Spinal cord (tissue), 9 donors: ENCODE measurements at regions not wholly inside any gene's neighbourhood (a gene's known extent, or its start where the extent isn't known, plus 50 kb on each side); places are given as distances from the start of the nearest gene placed in this dataset.
"Not testable (repeated sequence)": the region's sequence is repeated elsewhere in the genome, so short reads cannot be mapped to it uniquely, and the experiment has no call there.

Experiments used
- DNase-seq, 6 donors: peaks; one replicate each; pipeline versions ENCODE4 v3.0.0 to v3.0.0-alpha.2; 2013 to 2015; ENCODE audit warnings: low spot score in 6 of 6, low read depth in 4 of 6
- H3K27ac ChIP-seq: one replicate; pipeline ENCODE4 v1.5.1; 2013; ENCODE audit warnings: low read depth, low read length, control low read depth
- H3K27me3 ChIP-seq: one replicate; pipeline ENCODE4 v1.6.1; 2013; ENCODE audit warnings: low read length; ENCODE audit not compliant: control insufficient read depth, insufficient read depth
- H3K36me3 ChIP-seq: one replicate; pipeline ENCODE4 v1.6.1; 2013; ENCODE audit warnings: low read length; ENCODE audit not compliant: control insufficient read depth, insufficient read depth
- H3K4me1 ChIP-seq: one replicate; pipeline ENCODE4 v1.6.1; 2013; ENCODE audit warnings: low read length; ENCODE audit not compliant: control insufficient read depth, insufficient read depth
- H3K4me3 ChIP-seq: one replicate; pipeline ENCODE4 v1.5.1; 2013; ENCODE audit warnings: low read depth, low read length, control low read depth
- H3K9me3 ChIP-seq: one replicate; pipeline ENCODE4 v1.6.1; 2013; ENCODE audit warnings: low read length; ENCODE audit not compliant: control insufficient read depth, insufficient read depth
- WGBS: methylation state at CpG from one replicate; pipeline ENCODE4 v1.1.5; 2013; ENCODE audit warnings: missing lambda C conversion rate; ENCODE audit not compliant: insufficient coverage; 5-methylcytosine and 5-hydroxymethylcytosine counted together
- donor health status: healthy.

DNA sequence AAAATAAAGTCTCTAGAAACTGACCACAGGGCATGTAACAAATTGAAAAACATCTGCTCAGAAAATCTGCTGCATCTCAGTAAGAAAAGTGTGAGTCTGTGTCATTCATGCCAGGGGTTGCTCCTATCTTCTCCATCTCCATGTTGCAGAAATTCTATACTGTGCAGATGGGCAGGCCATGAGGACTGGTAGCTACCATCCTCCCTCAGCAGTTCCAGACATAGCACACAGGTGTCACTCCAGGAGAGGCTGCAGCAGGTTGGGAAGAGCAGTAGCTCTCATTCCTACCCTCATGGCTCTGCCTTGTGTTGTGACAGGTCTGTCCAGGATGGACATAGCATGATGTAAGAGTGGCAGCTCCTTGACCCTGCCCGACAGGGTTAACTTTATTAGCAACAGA, 173.4 kb downstream of the NDUFS4 start:
- H3K27me3 ChIP-seq: no peaks in the 10 kb centered on the region
- no peak overlapping the region for H3K4me3 ChIP-seq
- H3K36me3 ChIP-seq: no peaks in the 10 kb centered on the region
- H3K4me1 ChIP-seq: no peaks in the 10 kb centered on the region
- no peaks in the 10 kb centered on the region for H3K9me3 ChIP-seq
- WGBS: no CpG with 5 or more reads among the region's 1 CpG
- no peak for DNase-seq
- H3K27ac ChIP-seq: no peak overlapping the region

- Histone ChIP-seq H3K27me3 (no peaks in the 10 kb centered on the region), H3K4me3 (no peak overlapping the region), H3K9me3 (no peaks in the 10 kb centered on the region), H3K27ac (no peak overlapping the region), H3K4me1 (no peaks in the 10 kb centered on the region), H3K36me3 (no peaks in the 10 kb centered on the region)
- DNase-seq: no peak
- no CpG with 5 or more reads among the region's 3 CpGs for WGBS
These were observed 177.7 kb downstream of the NDUFS4 start for GRCh38 chr5:53738105-53738504.

DNA sequence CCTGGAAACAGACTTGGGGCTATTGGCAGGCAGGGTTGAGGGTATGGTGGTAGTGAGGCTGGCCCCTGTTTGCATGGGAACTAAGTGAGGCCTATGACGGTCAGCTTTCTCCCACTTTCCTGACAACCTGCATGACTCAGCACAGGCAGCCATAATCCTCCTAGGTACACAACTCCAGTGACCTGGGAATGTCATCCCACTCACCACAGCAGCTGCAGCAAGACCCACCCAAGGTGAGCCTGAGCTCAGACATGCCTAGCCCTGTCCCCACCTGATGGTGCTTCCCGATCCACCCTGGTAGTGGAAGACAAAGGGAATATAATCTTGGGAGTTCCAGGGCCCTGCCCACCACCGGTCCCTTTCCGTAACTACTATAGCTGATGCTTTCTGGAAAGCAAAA, 178.7 kb downstream of the NDUFS4 start:
- WGBS: 91% methylated on average over 4 of the region's 4 CpGs
- no peaks in the 10 kb centered on the region for H3K4me1 ChIP-seq
- H3K4me3 ChIP-seq: no peak overlapping the region
- H3K27me3 ChIP-seq: no peaks in the 10 kb centered on the region
- no peaks in the 10 kb centered on the region for H3K36me3 ChIP-seq
- no peak overlapping the region for H3K27ac ChIP-seq
- DNase-seq: no peak
- H3K9me3 ChIP-seq: no peaks in the 10 kb centered on the region

GRCh38 chr5:53749621-53750020, 189.2 kb downstream of the NDUFS4 start:
- DNase-seq: no peak
- no peaks in the 10 kb centered on the region for H3K36me3 ChIP-seq
- peaks cover 2% of the 10 kb centered on the region for H3K9me3 ChIP-seq
- no CpG with 5 or more reads among the region's 1 CpG for WGBS
- no peaks in the 10 kb centered on the region for H3K27me3 ChIP-seq
- no peak overlapping the region for H3K4me3 ChIP-seq
- no peaks in the 10 kb centered on the region for H3K4me1 ChIP-seq
- no peak overlapping the region for H3K27ac ChIP-seq

DNA sequence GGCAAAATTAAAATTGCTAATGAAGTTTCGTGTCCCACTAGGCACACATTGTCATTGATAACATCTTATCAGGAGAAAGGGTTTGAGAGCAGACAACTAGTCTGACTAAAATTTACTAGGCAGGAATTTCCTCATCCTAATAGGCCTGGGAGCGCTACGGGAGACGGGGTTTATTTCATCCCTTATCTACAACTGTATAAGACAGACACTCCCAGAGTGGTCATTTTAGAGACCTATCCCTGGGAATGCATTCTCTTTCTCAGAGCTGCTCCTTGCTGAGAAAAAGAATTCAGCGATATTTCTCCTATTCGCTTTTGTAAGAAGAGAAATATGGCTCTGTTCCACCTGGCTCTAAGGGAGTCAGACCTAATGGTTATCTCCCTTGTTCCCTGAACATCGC, 191.8 kb downstream of the NDUFS4 start:
- not testable (repeated sequence) for DNase-seq

GRCh38 chr5:53766673-53767072, 206.2 kb downstream of the NDUFS4 start:
- Histone ChIP-seq H3K27ac (no peak overlapping the region), H3K4me3 (no peak overlapping the region), H3K36me3 (no peaks in the 10 kb centered on the region), H3K4me1 (no peaks in the 10 kb centered on the region), H3K27me3 (no peaks in the 10 kb centered on the region), H3K9me3 (no peaks in the 10 kb centered on the region)
- DNase-seq: no peak
- WGBS: 68% methylated on average over 2 of the region's 2 CpGs

More for the DNA sequence above, 191.8 kb downstream of the NDUFS4 start:
- not testable (repeated sequence) for H3K4me1 ChIP-seq, H3K27me3 ChIP-seq, H3K27ac ChIP-seq, H3K36me3 ChIP-seq, H3K9me3 ChIP-seq, H3K4me3 ChIP-seq
- WGBS: 96% methylated on average over 5 of the region's 7 CpGs

GRCh38 chr5:53777864-53778618, 217.6 kb downstream of the NDUFS4 start:
- DNase-seq: no peak
- no peaks in the 10 kb centered on the region for H3K4me1 ChIP-seq
- H3K27me3 ChIP-seq: no peaks in the 10 kb centered on the region
- 88% methylated on average over 5 of the region's 5 CpGs for WGBS
- no peaks in the 10 kb centered on the region for H3K36me3 ChIP-seq
- no peak overlapping the region for H3K27ac ChIP-seq
- no peak overlapping the region for H3K4me3 ChIP-seq
- H3K9me3 ChIP-seq: no peaks in the 10 kb centered on the region

DNA sequence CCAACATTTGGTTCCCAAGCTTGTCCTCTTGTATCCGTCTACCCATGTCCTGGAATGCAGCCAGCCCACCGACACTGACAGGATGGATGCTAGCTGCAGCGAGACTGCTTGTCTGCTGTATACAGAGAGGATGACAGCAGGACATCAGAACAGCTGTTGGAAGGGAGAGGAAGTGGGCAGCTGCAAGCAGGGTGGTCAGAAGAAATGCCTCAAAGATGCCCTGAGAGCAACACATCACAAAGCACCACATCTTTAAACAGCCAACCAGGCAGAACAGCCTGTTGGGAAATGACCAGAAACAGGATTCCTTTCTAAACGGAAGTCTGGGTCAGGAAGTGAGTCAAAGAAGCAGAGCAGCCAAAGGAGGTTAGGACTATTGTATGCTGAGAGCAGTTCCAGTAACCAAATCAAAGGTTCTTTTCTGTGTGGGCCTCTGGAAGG, 219.1 kb downstream of the NDUFS4 start:
- H3K4me1 ChIP-seq: no peaks in the 10 kb centered on the region
- no peaks in the 10 kb centered on the region for H3K9me3 ChIP-seq
- WGBS: 43% methylated on average over 3 of the region's 4 CpGs
- DNase-seq: peak in 3 of 6 donors; percentile 5 to 67 (median 52)
- no peaks in the 10 kb centered on the region for H3K36me3 ChIP-seq
- H3K27me3 ChIP-seq: no peaks in the 10 kb centered on the region
- no peak overlapping the region for H3K4me3 ChIP-seq
- no peak overlapping the region for H3K27ac ChIP-seq

- H3K4me1 ChIP-seq: no peaks in the 10 kb centered on the region
- H3K27ac ChIP-seq: no peak overlapping the region
- H3K4me3 ChIP-seq: no peak overlapping the region
- no peaks in the 10 kb centered on the region for H3K27me3 ChIP-seq
- no peak for DNase-seq
- no peaks in the 10 kb centered on the region for H3K36me3 ChIP-seq
- H3K9me3 ChIP-seq: no peaks in the 10 kb centered on the region
- WGBS: no CpG with 5 or more reads among the region's 4 CpGs
These were observed 222.2 kb downstream of the NDUFS4 start for GRCh38 chr5:53782620-53783019.

DNA sequence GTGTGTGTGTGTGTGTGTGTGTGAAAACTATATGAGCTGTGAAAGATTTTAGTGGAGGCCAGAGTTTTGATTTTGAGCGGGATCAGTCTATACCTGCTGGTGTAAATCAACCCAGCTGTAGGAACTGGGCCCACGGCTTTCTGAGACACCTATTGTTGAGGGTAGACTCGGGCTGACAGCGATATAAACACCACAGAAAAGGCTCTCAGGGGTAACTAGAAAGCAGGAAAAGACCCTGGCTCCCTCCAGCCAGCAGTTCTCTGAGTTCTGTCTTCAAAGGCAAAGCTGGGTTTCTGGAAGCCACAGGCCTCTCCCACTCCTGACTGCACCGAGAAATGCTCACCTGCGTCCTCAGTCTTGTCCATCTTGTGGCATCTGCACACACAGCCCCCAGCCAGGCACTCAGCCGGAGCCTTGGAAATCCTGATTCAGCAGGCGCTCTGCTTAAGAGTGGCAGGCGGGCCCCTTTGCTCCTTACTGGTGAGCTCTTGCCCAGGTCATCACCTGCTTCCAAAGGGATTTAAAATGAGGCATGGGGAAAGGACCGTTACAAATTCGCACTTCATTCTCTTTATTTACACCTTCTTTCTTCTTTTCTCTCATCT, 223.3 kb downstream of the NDUFS4 start:
- no peak overlapping the region for H3K4me3 ChIP-seq
- H3K27ac ChIP-seq: no peak overlapping the region
- WGBS: 63% methylated on average over 10 of the region's 11 CpGs
- no peaks in the 10 kb centered on the region for H3K36me3 ChIP-seq
- no peaks in the 10 kb centered on the region for H3K9me3 ChIP-seq
- DNase-seq: no peak
- no peaks in the 10 kb centered on the region for H3K4me1 ChIP-seq
- no peaks in the 10 kb centered on the region for H3K27me3 ChIP-seq
